Peyer's patch (tissue), 4 donors: ENCODE measurements at regions not wholly inside any gene's neighbourhood (a gene's known extent, or its start where the extent isn't known, plus 50 kb on each side); places are given as distances from the start of the nearest gene placed in this dataset.

ENCODE experiments used
- POLR2A ChIP-seq, 2 donors: fragments of 450-650 bp; IDR thresholded peaks; one replicate each; pipeline ENCODE4 v1.5.1; 2017; ENCODE audit warnings: antibody characterized with exemption in 2 of 2, mild to moderate bottlenecking in 2 of 2, moderate library complexity in 2 of 2
- TF ChIP-seq, protein P1 (sequence below), 6 experiments: fragments of 450-650 bp in 4 of 6; fragments of 200-600 bp in 2 of 6; sonication (generic) in 1 of 6; IDR thresholded peaks; one replicate each; pipeline ENCODE4 v1.5.1; 2017 to 2019; ENCODE audit warnings: antibody characterized with exemption in 6 of 6, mild to moderate bottlenecking in 3 of 6, moderate library complexity in 1 of 6

DNA sequence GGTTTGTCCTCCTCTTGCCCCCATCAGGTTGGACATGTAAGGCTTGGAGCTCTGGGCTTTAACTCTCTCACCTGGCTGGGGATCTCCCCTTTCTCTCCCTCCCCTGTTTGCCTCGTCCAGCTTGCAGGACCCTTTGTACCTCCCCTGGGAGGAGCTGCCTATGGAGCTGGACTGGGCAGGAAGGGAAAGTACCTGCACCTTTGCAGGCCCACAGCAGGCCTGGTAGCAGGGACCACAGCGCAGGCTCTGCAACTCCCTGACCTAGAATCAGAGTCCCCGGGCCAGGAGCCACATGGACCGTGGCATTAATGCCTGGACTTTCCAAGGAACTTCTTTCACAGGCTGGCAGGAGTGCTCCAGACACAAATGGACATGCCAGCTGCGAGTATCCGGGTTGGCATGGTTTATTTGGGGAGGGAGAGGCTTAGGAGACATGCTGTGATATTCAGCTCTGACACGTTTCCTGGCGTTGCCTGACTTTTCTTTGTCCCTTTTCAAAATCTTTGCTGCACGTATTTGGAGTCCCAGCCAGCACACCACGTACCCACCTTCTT lies 268.5 kb upstream of the EXOC2 start:
- TF ChIP-seq, protein P1, sequence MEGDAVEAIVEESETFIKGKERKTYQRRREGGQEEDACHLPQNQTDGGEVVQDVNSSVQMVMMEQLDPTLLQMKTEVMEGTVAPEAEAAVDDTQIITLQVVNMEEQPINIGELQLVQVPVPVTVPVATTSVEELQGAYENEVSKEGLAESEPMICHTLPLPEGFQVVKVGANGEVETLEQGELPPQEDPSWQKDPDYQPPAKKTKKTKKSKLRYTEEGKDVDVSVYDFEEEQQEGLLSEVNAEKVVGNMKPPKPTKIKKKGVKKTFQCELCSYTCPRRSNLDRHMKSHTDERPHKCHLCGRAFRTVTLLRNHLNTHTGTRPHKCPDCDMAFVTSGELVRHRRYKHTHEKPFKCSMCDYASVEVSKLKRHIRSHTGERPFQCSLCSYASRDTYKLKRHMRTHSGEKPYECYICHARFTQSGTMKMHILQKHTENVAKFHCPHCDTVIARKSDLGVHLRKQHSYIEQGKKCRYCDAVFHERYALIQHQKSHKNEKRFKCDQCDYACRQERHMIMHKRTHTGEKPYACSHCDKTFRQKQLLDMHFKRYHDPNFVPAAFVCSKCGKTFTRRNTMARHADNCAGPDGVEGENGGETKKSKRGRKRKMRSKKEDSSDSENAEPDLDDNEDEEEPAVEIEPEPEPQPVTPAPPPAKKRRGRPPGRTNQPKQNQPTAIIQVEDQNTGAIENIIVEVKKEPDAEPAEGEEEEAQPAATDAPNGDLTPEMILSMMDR (IDR thresholded peaks at IDR 0.05), result no peak
- no peak for TF ChIP-seq POLR2A (IDR thresholded peaks at IDR 0.05)
